ENCODE measurements at regions not wholly inside any gene's neighbourhood (a gene's known extent, or its start where the extent isn't known, plus 50 kb on each side); places are given as distances from the start of the nearest gene placed in this dataset.

DNA sequence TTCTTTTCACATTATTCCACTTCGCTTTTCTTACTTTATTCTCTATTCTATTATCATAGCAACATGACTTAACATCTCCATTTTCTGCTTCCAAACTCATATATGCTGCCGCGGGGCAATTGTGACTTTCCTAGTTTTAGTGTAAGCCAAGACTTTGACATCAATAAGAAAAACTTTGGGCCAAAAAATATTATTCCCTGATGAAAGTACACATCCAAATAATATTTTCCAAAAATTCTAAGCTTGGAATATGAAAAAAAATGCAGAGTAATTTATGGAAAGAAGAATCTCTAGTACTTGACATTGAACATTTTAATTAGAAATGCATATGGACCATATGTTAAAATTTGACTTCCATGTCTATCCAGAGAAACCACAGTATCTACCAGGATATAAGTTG lies 995.1 kb upstream of the INTU start:
- TF ChIP-seq, protein P1, sequence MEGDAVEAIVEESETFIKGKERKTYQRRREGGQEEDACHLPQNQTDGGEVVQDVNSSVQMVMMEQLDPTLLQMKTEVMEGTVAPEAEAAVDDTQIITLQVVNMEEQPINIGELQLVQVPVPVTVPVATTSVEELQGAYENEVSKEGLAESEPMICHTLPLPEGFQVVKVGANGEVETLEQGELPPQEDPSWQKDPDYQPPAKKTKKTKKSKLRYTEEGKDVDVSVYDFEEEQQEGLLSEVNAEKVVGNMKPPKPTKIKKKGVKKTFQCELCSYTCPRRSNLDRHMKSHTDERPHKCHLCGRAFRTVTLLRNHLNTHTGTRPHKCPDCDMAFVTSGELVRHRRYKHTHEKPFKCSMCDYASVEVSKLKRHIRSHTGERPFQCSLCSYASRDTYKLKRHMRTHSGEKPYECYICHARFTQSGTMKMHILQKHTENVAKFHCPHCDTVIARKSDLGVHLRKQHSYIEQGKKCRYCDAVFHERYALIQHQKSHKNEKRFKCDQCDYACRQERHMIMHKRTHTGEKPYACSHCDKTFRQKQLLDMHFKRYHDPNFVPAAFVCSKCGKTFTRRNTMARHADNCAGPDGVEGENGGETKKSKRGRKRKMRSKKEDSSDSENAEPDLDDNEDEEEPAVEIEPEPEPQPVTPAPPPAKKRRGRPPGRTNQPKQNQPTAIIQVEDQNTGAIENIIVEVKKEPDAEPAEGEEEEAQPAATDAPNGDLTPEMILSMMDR (IDR thresholded peaks at IDR 0.05) = no peak
- no peak for TF ChIP-seq POLR2A (IDR thresholded peaks at IDR 0.05)

All from Peyer's patch (tissue), 4 donors.